Activated CD8-positive, alpha-beta memory T cell treated with anti-CD3 and anti-CD28 coated beads for 48 hours (primary cell): ENCODE measurements at regions not wholly inside any gene's neighbourhood (a gene's known extent, or its start where the extent isn't known, plus 50 kb on each side); places are given as distances from the start of the nearest gene placed in this dataset.

ENCODE experiments used
- DNase-seq, 3 experiments: peaks; one replicate each; pipeline ENCODE4 v3.0.0-alpha.2; 2020; ENCODE audit warnings: low read depth in 2 of 3, low spot score in 2 of 3

DNA sequence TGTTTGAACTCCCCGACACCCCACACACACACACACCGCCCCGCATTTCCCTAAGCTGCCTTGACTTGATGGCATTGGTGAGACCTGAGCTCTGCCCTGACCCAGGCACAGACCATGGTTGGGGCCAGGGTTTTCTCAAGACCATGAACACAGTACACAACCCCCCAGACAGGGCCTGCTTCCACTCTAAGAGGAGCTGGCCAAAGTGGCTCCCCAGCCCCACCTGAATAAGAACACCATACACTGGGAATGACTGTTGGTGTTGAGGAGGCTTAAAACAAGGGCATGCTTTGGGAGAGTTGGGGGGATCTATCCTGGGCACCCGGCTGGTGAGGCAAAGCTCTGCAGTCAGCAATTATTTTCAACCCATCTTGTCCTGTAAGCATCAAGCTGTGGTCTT lies 77.6 kb upstream of the SYT6 start:
- no peak for DNase-seq

DNA sequence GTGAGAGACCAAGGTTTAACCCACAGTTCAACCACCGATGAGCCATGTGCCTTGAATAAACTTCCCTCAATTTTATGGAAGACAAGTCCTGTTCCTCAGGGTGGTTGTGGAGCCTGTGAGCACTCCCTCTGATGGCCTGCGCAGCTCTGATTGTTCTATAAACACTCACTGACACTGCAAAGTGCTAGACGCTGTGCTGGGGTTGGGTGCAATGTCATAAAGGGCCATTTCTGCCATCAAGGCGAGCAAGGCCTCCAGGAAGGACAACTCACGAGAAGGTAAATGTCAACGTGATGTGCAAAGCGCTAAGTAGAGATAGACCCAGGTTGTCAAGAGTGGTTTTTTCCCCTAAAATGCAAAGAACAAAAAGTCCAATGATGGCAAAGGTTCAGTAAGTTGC lies 75.7 kb upstream of the SYT6 start:
- DNase-seq = no peak

DNA sequence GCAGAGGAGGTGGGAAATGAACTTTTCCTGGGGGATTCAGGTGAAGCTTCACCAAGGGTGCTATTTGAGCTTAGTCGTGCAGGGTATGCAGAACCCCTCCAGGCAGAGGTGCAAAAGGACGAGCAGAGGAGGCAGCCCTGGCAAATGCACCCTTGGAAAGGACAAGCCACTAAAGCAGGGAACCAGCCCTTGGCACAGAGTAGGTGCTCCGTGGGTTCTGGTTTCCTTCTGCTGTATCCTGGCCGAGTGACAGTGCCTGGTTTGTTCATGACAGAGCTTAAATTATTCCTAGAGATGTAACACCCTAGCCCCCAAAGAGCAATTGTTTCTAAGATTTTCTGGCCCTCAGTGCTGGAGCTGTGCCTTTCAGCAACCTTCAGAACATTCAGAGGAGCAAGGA lies 73.4 kb upstream of the SYT6 start:
- no peak for DNase-seq

DNA sequence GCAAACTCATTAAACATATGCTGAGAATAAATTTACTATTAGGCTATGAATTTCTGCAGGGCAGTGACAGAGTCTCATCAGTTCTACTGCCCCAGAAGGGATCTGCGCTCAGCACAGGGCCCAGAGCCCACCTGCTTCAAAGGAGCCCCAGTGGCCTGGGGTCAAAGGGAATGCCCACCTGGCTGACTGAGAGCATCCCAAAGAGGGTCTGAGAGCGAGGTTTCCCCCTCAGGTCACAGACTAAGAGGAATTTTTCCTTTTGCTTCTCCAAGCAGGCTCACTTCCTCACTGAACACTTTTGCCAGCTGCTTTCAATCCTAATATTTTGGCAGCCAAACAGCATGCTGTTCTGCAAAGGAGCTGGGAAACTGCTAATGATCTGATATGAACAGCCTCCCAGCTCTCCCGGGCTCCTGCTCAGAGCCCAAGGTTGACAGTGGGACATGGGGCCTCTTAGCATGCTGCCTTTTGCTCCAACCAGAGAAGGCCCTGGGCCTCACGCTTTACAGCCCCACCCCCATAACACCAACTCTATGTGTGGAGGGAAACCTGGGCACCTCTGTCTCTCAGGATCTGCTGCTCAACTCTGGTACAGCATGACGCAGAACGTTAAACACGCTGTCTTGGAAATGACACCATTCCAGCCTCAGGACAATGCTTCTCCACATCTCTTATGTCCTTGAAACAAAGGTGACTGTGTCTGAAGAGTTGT lies 70.7 kb upstream of the SYT6 start:
- DNase-seq = no peak

DNA sequence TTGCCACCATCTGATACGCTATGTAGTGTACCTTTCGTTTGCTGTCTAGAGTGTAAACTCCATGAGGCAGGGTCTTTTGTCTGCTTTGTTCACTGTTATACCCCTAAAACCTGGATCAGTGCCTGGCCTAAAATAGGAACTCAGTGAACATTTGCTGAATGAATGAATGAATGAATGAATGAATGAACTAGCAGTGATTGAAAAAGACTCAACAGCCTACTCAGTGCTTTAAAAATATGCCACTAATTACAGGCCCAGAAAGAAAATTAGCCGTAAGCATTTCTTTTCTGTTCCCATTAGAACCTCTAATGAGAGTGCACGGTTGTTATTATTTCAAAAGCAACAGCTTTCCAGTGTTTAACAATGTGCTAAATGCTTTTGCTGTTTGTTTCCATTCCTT lies 69.3 kb upstream of the SYT6 start:
- DNase-seq = no peak

DNA sequence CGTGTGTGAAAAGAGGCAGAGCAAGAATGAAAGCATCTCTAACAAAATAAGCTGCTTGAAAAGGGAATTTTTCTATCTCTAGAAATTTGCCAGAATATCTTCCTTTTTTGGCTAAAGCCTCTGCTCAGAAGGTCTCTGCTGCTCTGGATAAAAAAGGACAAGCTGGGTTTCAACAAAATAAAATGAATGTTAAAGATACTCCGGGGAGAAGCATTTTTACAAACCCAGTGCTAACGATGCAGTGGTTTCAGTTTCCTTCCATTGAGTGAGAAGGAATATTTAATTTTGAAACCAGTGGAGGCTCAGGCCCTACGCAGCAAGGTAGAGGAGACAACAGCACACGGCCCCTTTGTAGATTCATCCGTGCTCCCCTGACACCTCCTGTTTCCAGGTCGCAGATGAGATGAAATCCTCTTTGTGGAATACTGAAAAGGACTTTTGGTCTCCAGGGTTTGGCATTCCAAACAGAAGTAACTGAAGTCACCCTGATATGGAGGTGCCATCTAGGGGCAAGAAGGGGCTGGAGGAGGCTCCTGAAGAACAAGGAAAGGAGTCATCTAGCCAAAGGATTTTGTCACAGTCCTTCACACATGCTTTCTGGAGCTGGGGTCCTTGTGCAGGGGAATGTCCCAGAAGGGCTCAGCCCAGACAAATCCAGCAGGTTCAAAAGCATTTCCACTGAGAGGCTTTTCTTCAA lies 65.7 kb upstream of the SYT6 start:
- no peak for DNase-seq

DNA sequence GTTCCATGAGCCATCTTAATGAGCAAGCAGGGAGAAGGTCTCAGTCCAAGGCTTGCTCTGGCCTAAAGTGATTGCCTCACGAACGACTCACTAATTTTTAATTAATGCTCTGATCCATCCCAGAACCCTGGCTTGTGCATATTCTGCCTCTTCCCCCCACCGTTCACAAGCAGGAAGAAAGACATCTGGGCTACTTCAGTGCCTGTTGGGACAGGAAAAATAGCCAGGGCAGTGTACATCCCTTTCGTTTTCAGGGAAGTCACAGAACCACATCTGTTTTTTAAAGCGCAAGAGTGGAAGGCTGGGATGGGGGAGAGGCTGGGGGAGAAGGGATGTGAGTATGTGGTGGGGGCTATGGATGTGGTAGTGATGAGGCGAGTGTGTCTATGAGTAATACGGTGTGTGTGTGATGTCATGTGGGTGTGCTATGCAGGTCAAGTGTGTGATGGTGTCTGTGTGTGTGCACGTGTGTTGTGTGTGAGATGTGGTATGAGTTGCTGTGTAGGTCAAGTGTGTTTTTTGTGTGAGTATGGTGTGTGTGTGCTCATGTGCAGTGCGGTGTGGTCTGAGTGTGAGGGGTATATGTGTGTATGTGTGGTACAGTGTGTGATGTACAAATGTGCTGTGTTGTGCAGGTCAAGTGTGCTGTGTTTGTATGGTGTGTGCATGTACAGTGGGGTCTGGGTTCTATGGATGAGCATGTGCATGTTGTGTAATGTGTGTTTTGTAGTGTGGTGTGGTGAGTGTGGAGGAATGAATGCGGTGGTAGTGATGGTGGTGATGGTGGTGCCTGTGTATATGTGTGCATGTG lies 64.9 kb upstream of the SYT6 start:
- no peak for DNase-seq

DNA sequence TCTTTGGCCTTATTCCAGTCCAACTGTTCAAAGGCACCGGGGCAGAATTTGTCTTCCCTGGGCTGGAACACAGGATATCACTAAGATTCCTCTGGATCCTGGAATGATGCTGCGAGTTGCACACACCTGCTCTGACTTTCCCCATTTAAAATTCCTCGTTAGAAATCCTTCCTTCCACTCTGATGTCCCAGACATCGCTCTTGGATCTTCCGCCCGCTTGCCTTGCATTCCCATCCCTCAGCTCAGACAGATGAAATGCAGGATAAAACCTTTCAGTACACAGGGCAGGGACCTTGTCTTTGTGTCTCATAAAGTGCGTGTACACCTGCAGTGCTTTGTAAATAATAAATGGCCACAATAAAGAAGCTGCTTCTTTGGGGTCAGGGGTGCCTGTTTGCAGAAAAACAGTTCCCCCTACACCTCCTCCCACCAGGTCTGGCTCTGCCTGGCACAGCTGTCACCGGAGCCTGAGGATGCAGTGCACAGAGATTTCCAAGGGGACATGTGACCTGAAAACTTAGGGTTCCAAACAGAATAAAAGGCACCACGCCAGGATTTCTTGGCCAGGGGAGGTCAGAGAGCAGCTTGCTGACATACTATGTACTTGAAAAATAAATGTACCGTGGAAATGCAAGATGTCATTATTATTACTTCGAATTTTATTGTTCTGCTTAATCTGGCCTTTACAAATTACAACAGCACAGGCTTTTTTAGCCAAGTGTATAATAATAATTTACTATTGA lies 62.9 kb upstream of the SYT6 start:
- DNase-seq = no peak

DNA sequence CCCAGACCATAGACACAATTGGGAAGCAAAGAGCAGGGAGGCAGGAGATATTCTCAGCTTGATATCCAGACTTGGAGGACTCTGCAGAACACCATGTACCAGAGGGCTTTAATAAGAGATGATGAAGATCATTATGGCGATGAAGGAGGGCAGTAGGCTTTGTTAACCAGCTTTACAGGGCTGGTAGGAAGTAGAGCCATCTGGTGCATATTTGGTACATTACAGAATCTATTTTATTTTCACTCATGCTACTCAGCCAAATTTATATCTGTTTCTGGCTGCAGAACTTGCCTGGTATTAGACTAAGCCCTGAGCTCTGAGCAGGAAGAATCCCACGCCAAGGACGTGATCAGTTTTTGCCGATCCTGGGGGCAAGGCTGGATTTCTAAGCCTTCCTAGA lies 61.8 kb upstream of the SYT6 start:
- DNase-seq = no peak

DNA sequence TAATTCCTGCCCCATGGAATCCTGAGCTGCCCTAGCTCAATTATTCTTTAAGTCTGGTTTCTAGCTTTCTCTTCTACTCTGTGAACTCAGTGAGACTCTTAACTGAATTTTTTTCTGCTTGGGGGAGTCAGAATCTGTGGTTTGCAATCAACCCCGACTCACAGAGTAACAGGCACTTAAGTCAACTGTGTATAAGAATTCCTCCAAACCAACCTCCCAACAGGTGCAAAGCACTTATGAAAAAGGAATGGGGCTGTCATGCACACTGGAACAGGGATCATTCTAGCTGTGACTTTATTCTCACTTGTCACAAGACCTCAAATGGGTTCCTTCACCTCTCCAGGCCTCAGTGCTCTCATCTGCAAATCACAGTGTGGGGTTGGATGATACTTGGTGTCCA lies 60.3 kb upstream of the SYT6 start:
- no peak for DNase-seq

DNA sequence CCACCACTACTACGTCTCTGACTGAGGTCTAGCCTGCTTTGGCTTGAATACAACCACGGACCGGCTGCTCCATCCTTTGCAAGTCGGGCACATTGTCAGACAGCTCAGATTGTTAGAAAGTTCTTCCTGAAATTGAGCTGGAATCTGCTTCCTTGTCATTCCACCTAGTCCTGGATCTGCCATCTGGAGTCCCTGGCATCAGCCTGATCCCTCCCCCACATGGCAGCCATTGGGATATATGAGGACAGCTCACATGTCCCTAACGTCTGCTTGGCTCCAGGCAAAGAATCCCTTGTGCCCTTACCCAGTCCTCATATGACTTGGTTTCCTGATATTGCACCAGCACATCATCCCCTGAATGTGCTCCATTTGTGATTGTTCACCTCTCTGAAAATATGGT lies 56.3 kb upstream of the SYT6 start:
- no peak for DNase-seq

DNA sequence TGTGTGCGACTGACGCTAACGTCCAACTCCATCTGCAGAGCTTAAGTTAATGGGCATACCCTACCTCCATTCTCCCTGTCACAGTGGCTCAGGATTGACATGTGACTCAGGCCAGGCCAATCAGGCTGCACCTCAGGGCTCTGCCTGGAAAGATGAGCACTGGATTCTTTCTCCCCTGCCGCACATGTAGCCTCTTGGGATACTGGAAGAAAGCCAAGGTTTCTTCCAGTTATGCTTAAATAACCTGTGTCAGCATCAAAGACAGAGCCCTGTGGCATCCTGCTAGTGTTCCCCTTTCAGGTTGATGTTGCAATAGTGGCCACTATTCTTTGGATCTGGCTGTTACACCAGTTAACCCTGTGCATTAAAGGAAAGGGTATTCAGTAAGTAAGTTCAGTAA lies 55.0 kb upstream of the SYT6 start:
- DNase-seq = no peak

DNA sequence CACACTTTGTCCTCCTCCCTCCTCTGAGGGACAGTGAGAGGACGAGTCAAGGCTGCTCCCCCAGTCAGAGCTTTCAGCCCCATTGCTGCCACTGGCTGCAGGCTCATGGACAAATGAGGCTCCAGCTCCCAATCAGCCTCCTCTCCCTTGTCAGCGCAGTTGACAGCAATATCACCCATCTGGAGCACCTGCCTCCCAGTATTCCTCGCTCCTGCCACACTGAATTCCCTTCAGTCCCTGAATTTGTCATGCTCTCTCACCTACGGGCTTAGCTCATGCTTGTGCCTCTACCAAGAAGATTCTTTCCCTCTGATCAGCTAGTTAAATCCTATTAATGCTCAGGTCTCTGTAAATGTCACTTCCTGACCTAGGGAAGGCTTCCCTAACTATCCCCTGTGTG lies 54.4 kb upstream of the SYT6 start:
- DNase-seq = no peak

DNA sequence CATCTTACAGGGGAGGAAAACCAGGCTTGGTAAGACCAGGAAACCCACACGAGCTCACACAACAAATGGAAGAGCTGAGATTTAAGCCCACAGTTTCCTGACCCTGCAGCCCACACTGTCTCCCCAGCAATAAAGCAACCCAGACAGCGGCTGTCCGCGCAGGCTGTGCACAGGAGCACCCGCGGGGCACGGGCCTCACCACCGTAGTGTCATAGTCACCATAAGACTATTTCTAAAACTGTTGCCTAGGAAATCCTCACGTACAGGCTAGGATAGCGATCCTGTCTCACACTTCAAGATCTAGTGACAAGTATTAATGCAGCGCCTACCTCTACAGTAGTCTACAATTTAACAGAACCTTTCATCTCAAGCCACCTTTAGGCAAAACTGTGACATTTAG lies 54.0 kb upstream of the SYT6 start:
- DNase-seq = peak in 1 of 3 experiments; percentile 2

DNA sequence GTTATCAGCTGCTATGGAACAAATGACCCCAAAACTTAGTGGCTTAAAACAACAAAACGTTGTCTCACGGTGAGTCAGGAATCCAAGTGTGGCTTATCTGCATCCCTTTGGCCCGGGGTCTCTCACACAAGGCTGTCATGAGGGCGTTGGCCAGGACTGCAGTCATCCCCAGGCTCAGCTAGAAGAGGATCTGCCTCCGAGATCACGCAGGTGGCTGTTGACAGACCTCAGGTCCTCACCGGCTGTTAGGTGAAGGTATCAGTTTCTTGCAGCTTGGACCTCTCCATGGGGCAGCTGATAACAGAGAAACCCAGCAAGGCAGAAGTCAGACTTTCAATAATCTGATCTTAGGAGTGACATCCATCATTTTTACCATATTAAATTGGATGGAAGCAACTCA lies 52.7 kb upstream of the SYT6 start:
- no peak for DNase-seq

DNA sequence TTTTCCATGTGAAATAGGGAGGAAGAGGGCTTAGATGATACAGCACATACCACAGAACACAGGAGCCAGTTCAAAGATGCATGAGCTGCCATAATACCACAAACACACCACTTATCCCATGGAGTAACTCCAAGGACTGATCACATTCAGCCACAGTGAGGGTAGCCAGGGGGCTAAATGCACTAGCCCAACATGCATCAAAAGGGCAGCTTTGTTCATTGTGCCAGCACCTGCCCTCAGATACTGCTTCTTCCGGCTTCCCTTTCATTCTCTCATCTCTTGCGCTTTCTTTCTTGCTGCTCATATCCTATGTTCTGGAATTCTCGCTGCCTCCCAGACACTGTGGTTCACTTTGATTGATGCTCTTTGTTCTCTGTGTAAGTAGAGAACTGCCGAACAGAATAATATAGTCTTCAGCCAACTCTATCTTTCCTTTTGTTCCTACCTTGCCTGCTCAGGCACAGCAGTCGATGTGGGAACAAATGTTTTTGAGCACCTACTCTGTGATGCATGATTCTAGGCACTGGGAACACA lies 50.0 kb upstream of the SYT6 start:
- DNase-seq = no peak
